ENCODE measurements at regions not wholly inside any gene's neighbourhood (a gene's known extent, or its start where the extent isn't known, plus 50 kb on each side); places are given as distances from the start of the nearest gene placed in this dataset.

DNA sequence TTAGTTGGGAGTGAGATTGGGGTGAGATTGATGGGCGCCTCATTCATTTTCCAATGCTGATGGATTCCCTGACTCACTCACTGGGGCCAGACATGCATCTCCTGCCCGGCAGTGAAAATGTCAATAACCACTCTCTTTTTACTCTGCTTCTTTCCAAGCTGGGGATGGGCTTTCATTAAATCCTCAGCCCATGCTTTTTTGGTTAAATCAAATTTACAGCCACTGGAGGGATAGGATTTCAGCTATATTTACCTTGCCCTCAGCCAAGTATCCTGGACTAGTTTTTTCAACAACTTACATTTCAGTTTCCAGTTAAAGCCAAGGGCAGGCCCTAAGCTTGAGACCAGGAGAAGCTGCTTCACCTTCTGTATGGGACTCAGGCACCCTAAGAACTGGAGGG lies 162.8 kb downstream of the TSN start:
- no peaks in the 10 kb centered on the region for H3K4me1 ChIP-seq (ENCODE audit: insufficient read depth, low read length)
- H3K36me3 Mint-ChIP-seq (ENCODE audit: low read depth, unreplicated experiment), result no peaks in the 10 kb centered on the region
- H2AFZ ChIP-seq (ENCODE audit: low read depth, low read length), result no peak overlapping the region
- H3K27me3 Mint-ChIP-seq (ENCODE audit: low read depth, unreplicated experiment), result peaks cover 2% of the 10 kb centered on the region
- H3K27ac ChIP-seq (ENCODE audit: low read depth, low read length), result no peak overlapping the region
- no peaks in the 10 kb centered on the region for H3K36me3 ChIP-seq (ENCODE audit: insufficient read depth, low read length)
- H3K27ac Mint-ChIP-seq (ENCODE audit: unreplicated experiment), result no peak overlapping the region
- H3K9me3 Mint-ChIP-seq (ENCODE audit: unreplicated experiment), result peaks cover 3% of the 10 kb centered on the region
- no peak for DNase-seq (ENCODE audit: low read depth)
- H3K4me3 Mint-ChIP-seq (ENCODE audit: unreplicated experiment), result no peak overlapping the region
- H3K4me3 ChIP-seq (ENCODE audit: insufficient read depth, low read depth, low read length), result no peak overlapping the region
- no peak for TF ChIP-seq EZH2 (IDR thresholded peaks at IDR 0.05; ENCODE audit: insufficient read depth, low read length)
- TF ChIP-seq, protein P1, sequence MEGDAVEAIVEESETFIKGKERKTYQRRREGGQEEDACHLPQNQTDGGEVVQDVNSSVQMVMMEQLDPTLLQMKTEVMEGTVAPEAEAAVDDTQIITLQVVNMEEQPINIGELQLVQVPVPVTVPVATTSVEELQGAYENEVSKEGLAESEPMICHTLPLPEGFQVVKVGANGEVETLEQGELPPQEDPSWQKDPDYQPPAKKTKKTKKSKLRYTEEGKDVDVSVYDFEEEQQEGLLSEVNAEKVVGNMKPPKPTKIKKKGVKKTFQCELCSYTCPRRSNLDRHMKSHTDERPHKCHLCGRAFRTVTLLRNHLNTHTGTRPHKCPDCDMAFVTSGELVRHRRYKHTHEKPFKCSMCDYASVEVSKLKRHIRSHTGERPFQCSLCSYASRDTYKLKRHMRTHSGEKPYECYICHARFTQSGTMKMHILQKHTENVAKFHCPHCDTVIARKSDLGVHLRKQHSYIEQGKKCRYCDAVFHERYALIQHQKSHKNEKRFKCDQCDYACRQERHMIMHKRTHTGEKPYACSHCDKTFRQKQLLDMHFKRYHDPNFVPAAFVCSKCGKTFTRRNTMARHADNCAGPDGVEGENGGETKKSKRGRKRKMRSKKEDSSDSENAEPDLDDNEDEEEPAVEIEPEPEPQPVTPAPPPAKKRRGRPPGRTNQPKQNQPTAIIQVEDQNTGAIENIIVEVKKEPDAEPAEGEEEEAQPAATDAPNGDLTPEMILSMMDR (IDR thresholded peaks at IDR 0.05; ENCODE audit: insufficient read depth, low read depth, low read length), result no peak
- no peaks in the 10 kb centered on the region for H4K20me1 ChIP-seq (ENCODE audit: insufficient read depth, low read length)
- no peak for FAIRE-seq
- no peaks in the 10 kb centered on the region for H3K27me3 ChIP-seq (ENCODE audit: insufficient read depth, low read length)
- no peaks in the 10 kb centered on the region for H3K9me3 ChIP-seq (ENCODE audit: insufficient read depth, low read depth, low read length)
- H3K79me2 ChIP-seq (ENCODE audit: insufficient read depth, low read length), result no peaks in the 10 kb centered on the region
- no peaks in the 10 kb centered on the region for H3K4me1 Mint-ChIP-seq (ENCODE audit: low read depth, unreplicated experiment)
- no peak overlapping the region for H3K4me2 ChIP-seq (ENCODE audit: low read length)
- H3K9ac ChIP-seq (ENCODE audit: low read length), result no peak overlapping the region

DNA sequence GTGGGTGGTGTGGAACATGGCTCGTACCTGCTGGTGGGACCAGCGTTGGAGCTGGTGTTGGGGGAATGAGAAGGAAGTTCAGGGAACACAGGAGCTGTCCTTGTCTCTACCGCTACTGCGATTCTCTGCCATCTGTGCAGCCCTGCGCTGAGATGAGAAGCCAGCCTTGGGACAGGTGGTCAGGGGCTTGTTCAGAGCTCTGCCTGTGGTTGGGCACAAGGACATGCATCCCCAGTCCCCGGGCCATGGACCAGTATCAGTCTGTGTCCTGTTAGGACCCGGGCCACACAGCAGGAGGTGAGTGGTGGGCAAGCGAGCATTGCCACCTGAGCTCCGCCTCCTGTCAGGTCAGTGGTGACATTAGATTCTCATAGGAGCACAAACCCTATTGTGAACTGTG lies 164.4 kb downstream of the TSN start:
- peaks cover 2% of the 10 kb centered on the region for H3K27me3 Mint-ChIP-seq (ENCODE audit: low read depth, unreplicated experiment)
- Histone ChIP-seq H3K27me3 (ENCODE audit: insufficient read depth, low read length) (no peaks in the 10 kb centered on the region), H3K4me3 (ENCODE audit: insufficient read depth, low read depth, low read length) (no peak overlapping the region), H3K27ac (ENCODE audit: low read depth, low read length) (no peak overlapping the region), H4K20me1 (ENCODE audit: insufficient read depth, low read length) (no peaks in the 10 kb centered on the region), H3K9ac (ENCODE audit: low read length) (no peak overlapping the region), H3K4me2 (ENCODE audit: low read length) (no peak overlapping the region), H3K79me2 (ENCODE audit: insufficient read depth, low read length) (no peaks in the 10 kb centered on the region), H2AFZ (ENCODE audit: low read depth, low read length) (no peak overlapping the region), H3K36me3 (ENCODE audit: insufficient read depth, low read length) (no peaks in the 10 kb centered on the region), H3K4me1 (ENCODE audit: insufficient read depth, low read length) (no peaks in the 10 kb centered on the region), H3K9me3 (ENCODE audit: insufficient read depth, low read depth, low read length) (no peaks in the 10 kb centered on the region)
- H3K4me3 Mint-ChIP-seq (ENCODE audit: unreplicated experiment), result no peak overlapping the region
- H3K27ac Mint-ChIP-seq (ENCODE audit: unreplicated experiment), result no peak overlapping the region
- peaks cover 4% of the 10 kb centered on the region for H3K9me3 Mint-ChIP-seq (ENCODE audit: unreplicated experiment)
- H3K4me1 Mint-ChIP-seq (ENCODE audit: low read depth, unreplicated experiment), result no peaks in the 10 kb centered on the region
- no peaks in the 10 kb centered on the region for H3K36me3 Mint-ChIP-seq (ENCODE audit: low read depth, unreplicated experiment)
- no peak for TF ChIP-seq EZH2 (IDR thresholded peaks at IDR 0.05; ENCODE audit: insufficient read depth, low read length)
- TF ChIP-seq, protein P1 (IDR thresholded peaks at IDR 0.05; ENCODE audit: insufficient read depth, low read depth, low read length), result no peak
- DNase-seq (ENCODE audit: low read depth), result no peak
- no peak for FAIRE-seq

DNA sequence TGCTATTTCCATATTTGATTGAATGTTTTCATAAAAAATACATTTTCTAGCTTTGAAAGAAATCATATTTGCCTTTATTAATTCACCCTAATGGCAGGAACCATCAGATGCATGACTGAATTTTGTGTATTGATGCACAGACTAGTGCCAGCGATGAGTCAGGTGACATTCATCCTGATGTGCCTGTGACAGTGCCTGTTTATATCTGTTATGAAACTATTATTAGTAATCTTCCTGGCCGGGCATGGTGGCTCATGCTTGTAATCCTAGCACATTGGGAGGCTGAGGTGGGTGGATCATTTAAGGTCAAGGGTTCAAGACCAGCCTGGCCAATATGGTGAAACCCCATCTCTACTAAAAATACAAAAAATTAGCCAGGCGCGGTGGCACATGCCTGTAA lies 170.0 kb downstream of the TSN start:
- no peaks in the 10 kb centered on the region for H3K36me3 Mint-ChIP-seq (ENCODE audit: low read depth, unreplicated experiment)
- no peak overlapping the region for H2AFZ ChIP-seq (ENCODE audit: low read depth, low read length)
- no peak overlapping the region for H3K4me3 ChIP-seq (ENCODE audit: insufficient read depth, low read depth, low read length)
- peaks cover 2% of the 10 kb centered on the region for H3K27me3 ChIP-seq (ENCODE audit: insufficient read depth, low read length)
- TF ChIP-seq, protein P1 (IDR thresholded peaks at IDR 0.05; ENCODE audit: insufficient read depth, low read depth, low read length), result no peak
- no peaks in the 10 kb centered on the region for H4K20me1 ChIP-seq (ENCODE audit: insufficient read depth, low read length)
- H3K27me3 Mint-ChIP-seq (ENCODE audit: low read depth, unreplicated experiment), result peaks cover 2% of the 10 kb centered on the region
- H3K4me3 Mint-ChIP-seq (ENCODE audit: unreplicated experiment), result no peak overlapping the region
- H3K27ac ChIP-seq (ENCODE audit: low read depth, low read length), result no peak overlapping the region
- no peak overlapping the region for H3K4me2 ChIP-seq (ENCODE audit: low read length)
- H3K9me3 ChIP-seq (ENCODE audit: insufficient read depth, low read depth, low read length), result no peaks in the 10 kb centered on the region
- no peak overlapping the region for H3K9ac ChIP-seq (ENCODE audit: low read length)
- H3K4me1 Mint-ChIP-seq (ENCODE audit: low read depth, unreplicated experiment), result no peaks in the 10 kb centered on the region
- no peaks in the 10 kb centered on the region for H3K36me3 ChIP-seq (ENCODE audit: insufficient read depth, low read length)
- H3K9me3 Mint-ChIP-seq (ENCODE audit: unreplicated experiment), result peaks cover 3% of the 10 kb centered on the region
- no peak for FAIRE-seq
- no peak overlapping the region for H3K27ac Mint-ChIP-seq (ENCODE audit: unreplicated experiment)
- H3K79me2 ChIP-seq (ENCODE audit: insufficient read depth, low read length), result no peaks in the 10 kb centered on the region
- DNase-seq (ENCODE audit: low read depth), result no peak
- H3K4me1 ChIP-seq (ENCODE audit: insufficient read depth, low read length), result no peaks in the 10 kb centered on the region
